Cardiac fibroblast (primary cell): ENCODE measurements at regions not wholly inside any gene's neighbourhood (a gene's known extent, or its start where the extent isn't known, plus 50 kb on each side); places are given as distances from the start of the nearest gene placed in this dataset.

Experiments
- DNase-seq, 2 donors: peaks; one replicate each; pipeline versions ENCODE4 v3.0.0 to v3.0.0-alpha.2; 2010; ENCODE audit warnings: low read depth in 2 of 2
- H3K4me3 ChIP-seq, 2 donors: replicated peaks in 1 of 2; 1 replicate in 1 of 2; 2 replicates in 1 of 2; pipeline ENCODE4 v1.5.1; 2011; ENCODE audit warnings: low read depth in 2 of 2, low read length in 2 of 2, mild to moderate bottlenecking in 2 of 2, moderate library complexity in 1 of 2
- CTCF ChIP-seq: IDR thresholded peaks from one replicate; pipeline ENCODE4 v1.5.1; 2011; ENCODE audit warnings: low read depth, mild to moderate bottlenecking, low read length, inconsistent platforms

GRCh38 chr5:136676685-136677084, 311.3 kb upstream of the TRPC7 start:
- no peak overlapping the region for H3K4me3 ChIP-seq
- DNase-seq = no peak
- TF ChIP-seq CTCF = no peak

GRCh38 chr5:136675769-136676168, 310.4 kb upstream of the TRPC7 start:
- no peak overlapping the region for H3K4me3 ChIP-seq
- TF ChIP-seq CTCF = no peak
- DNase-seq = no peak

GRCh38 chr5:136674178-136674577, 308.8 kb upstream of the TRPC7 start:
- no peak overlapping the region for H3K4me3 ChIP-seq
- no peak for DNase-seq
- no peak for TF ChIP-seq CTCF

- H3K4me3 ChIP-seq = no peak overlapping the region
- TF ChIP-seq CTCF = no peak
- DNase-seq = no peak
Observed at GRCh38 chr5:136667789-136668188, 302.4 kb upstream of the TRPC7 start.

- no peak overlapping the region for H3K4me3 ChIP-seq
- DNase-seq = no peak
- no peak for TF ChIP-seq CTCF
Observed at GRCh38 chr5:136666970-136667620, 301.8 kb upstream of the TRPC7 start.

- no peak for TF ChIP-seq CTCF
- H3K4me3 ChIP-seq = no peak overlapping the region
- DNase-seq = no peak
Observed at GRCh38 chr5:136665331-136665730, 300.0 kb upstream of the TRPC7 start.

- no peak for TF ChIP-seq CTCF
- H3K4me3 ChIP-seq = no peak overlapping the region
- DNase-seq = no peak
Observed at GRCh38 chr5:136661026-136661425, 295.7 kb upstream of the TRPC7 start.
